Forelimb muscle (tissue), 1 donor: ENCODE measurements at regions not wholly inside any gene's neighbourhood (a gene's known extent, or its start where the extent isn't known, plus 50 kb on each side); places are given as distances from the start of the nearest gene placed in this dataset.

Experiments
- DNase-seq: peaks from one replicate; pipeline ENCODE4 v3.0.0-alpha.2; 2013; ENCODE audit warnings: low read depth

- DNase-seq = no peak
Observed at GRCh38 chr21:37967036-37967435, 50.8 kb upstream of the KCNJ6 start.

GRCh38 chr21:37968744-37969143 lies 52.5 kb upstream of the KCNJ6 start:
- no peak for DNase-seq

GRCh38 chr21:37970548-37970947 lies 54.3 kb upstream of the KCNJ6 start:
- no peak for DNase-seq

- DNase-seq = no peak
Observed at GRCh38 chr21:37971390-37971950, 55.2 kb upstream of the KCNJ6 start.

GRCh38 chr21:37974081-37974480 lies 57.8 kb upstream of the KCNJ6 start:
- no peak for DNase-seq

- no peak for DNase-seq
Observed at GRCh38 chr21:37982496-37983318, 66.5 kb upstream of the KCNJ6 start.

- no peak for DNase-seq
Observed at GRCh38 chr21:37983336-37984095, 67.3 kb upstream of the KCNJ6 start.

- no peak for DNase-seq
Observed at GRCh38 chr21:37984416-37984815, 68.2 kb upstream of the KCNJ6 start.

- DNase-seq = no peak
Observed at GRCh38 chr21:37986000-37986399, 69.7 kb upstream of the KCNJ6 start.

GRCh38 chr21:37986751-37987399 lies 70.6 kb upstream of the KCNJ6 start:
- DNase-seq = no peak

GRCh38 chr21:37987668-37988067 lies 71.4 kb upstream of the KCNJ6 start:
- DNase-seq = no peak

- no peak for DNase-seq
Observed at GRCh38 chr21:37993071-37993470, 76.8 kb upstream of the KCNJ6 start.

GRCh38 chr21:37994211-37994610 lies 78.0 kb upstream of the KCNJ6 start:
- DNase-seq = no peak

- DNase-seq = no peak
Observed at GRCh38 chr21:38012672-38013071, 96.4 kb upstream of the KCNJ6 start.

- no peak for DNase-seq
Observed at GRCh38 chr21:38013741-38014140, 97.5 kb upstream of the KCNJ6 start.

- no peak for DNase-seq
Observed at GRCh38 chr21:38014298-38014697, 98.0 kb upstream of the KCNJ6 start.

GRCh38 chr21:38027901-38028498 lies 111.7 kb upstream of the KCNJ6 start:
- DNase-seq = no peak

GRCh38 chr21:38032082-38032801 lies 116.0 kb upstream of the KCNJ6 start:
- no peak for DNase-seq

GRCh38 chr21:38036016-38036415 lies 119.8 kb upstream of the KCNJ6 start:
- DNase-seq = no peak

GRCh38 chr21:38037416-38037815 lies 121.2 kb upstream of the KCNJ6 start:
- DNase-seq = no peak

GRCh38 chr21:38039369-38039768 lies 123.1 kb upstream of the KCNJ6 start:
- DNase-seq = no peak
